ENCODE measurements at regions not wholly inside any gene's neighbourhood (a gene's known extent, or its start where the extent isn't known, plus 50 kb on each side); places are given as distances from the start of the nearest gene placed in this dataset.

- TF ChIP-seq TSHZ2 (CRISPR knock-in tag; IDR thresholded peaks at IDR 0.05) (no peak), CREB5 (CRISPR knock-in tag; IDR thresholded peaks at IDR 0.05; ENCODE audit: low read depth) (no peak), ZNF70 (CRISPR knock-in tag; IDR thresholded peaks at IDR 0.05) (no peak), ESRRG (CRISPR knock-in tag; IDR thresholded peaks at IDR 0.05) (no peak), CSDC2 (CRISPR knock-in tag; IDR thresholded peaks at IDR 0.05) (no peak), ZC3H10 (CRISPR knock-in tag; IDR thresholded peaks at IDR 0.05) (no peak), OSR1 (CRISPR knock-in tag; IDR thresholded peaks at IDR 0.05) (no peak), ZNF8 (CRISPR knock-in tag; IDR thresholded peaks at IDR 0.05) (no peak), CSRNP3 (CRISPR knock-in tag; IDR thresholded peaks at IDR 0.05) (no peak)
Observed at GRCh38 chr22:47773635-47774034, 1011.2 kb downstream of the TBC1D22A start.

Measured in SK-N-SH treated with all-trans-retinoic acid at 6 μM for 48 hours (cell line).